ENCODE measurements at regions not wholly inside any gene's neighbourhood (a gene's known extent, or its start where the extent isn't known, plus 50 kb on each side); places are given as distances from the start of the nearest gene placed in this dataset.

- H3K4me3 Mint-ChIP-seq, result no peak overlapping the region
- no peaks in the 10 kb centered on the region for H3K36me3 Mint-ChIP-seq
- no peak overlapping the region for H3K27ac Mint-ChIP-seq
- peaks cover 13% of the 10 kb centered on the region for H3K9me3 Mint-ChIP-seq
- DNase-seq, result no peak
- H3K4me1 Mint-ChIP-seq, result no peaks in the 10 kb centered on the region
- H3K27me3 Mint-ChIP-seq, result no peaks in the 10 kb centered on the region
Observed at GRCh38 chr7:136807598-136807997, 60.9 kb upstream of the CHRM2 start.

GRCh38 chr7:136803028-136803427 lies 65.4 kb upstream of the CHRM2 start:
- no peaks in the 10 kb centered on the region for H3K4me1 Mint-ChIP-seq

GRCh38 chr7:136783934-136784333 lies 84.5 kb upstream of the CHRM2 start:
- DNase-seq, result no peak
- no peaks in the 10 kb centered on the region for H3K27me3 Mint-ChIP-seq
- no peak overlapping the region for H3K27ac Mint-ChIP-seq
- no peaks in the 10 kb centered on the region for H3K4me1 Mint-ChIP-seq
- H3K4me3 Mint-ChIP-seq, result no peak overlapping the region
- H3K36me3 Mint-ChIP-seq, result no peaks in the 10 kb centered on the region
- H3K9me3 Mint-ChIP-seq, result peaks cover 5% of the 10 kb centered on the region

More at GRCh38 chr7:136803028-136803427, 65.4 kb upstream of the CHRM2 start:
- no peak for DNase-seq
- Mint-ChIP-seq H3K36me3 (no peaks in the 10 kb centered on the region), H3K27ac (no peak overlapping the region), H3K27me3 (no peaks in the 10 kb centered on the region), H3K9me3 (peaks cover 7% of the 10 kb centered on the region), H3K4me3 (no peak overlapping the region)

GRCh38 chr7:136741941-136742340 lies 126.5 kb upstream of the CHRM2 start:
- Mint-ChIP-seq H3K4me1 (no peaks in the 10 kb centered on the region), H3K4me3 (no peak overlapping the region), H3K27ac (no peak overlapping the region), H3K36me3 (no peaks in the 10 kb centered on the region), H3K9me3 (peaks cover 11% of the 10 kb centered on the region), H3K27me3 (no peaks in the 10 kb centered on the region)
- DNase-seq, result no peak

GRCh38 chr7:136728945-136729344 lies 139.5 kb upstream of the CHRM2 start:
- H3K4me1 Mint-ChIP-seq, result no peaks in the 10 kb centered on the region
- no peaks in the 10 kb centered on the region for H3K36me3 Mint-ChIP-seq
- H3K27ac Mint-ChIP-seq, result no peak overlapping the region
- peaks cover 21% of the 10 kb centered on the region for H3K9me3 Mint-ChIP-seq
- H3K4me3 Mint-ChIP-seq, result no peak overlapping the region
- no peak for DNase-seq
- H3K27me3 Mint-ChIP-seq, result no peaks in the 10 kb centered on the region

- Mint-ChIP-seq H3K4me3 (no peak overlapping the region), H3K27me3 (no peaks in the 10 kb centered on the region), H3K27ac (no peak overlapping the region), H3K9me3 (peaks cover 9% of the 10 kb centered on the region), H3K36me3 (no peaks in the 10 kb centered on the region), H3K4me1 (no peaks in the 10 kb centered on the region)
- no peak for DNase-seq
Observed at GRCh38 chr7:136726460-136726859, 142.0 kb upstream of the CHRM2 start.

GRCh38 chr7:136717910-136718557 lies 150.4 kb upstream of the CHRM2 start:
- H3K4me1 Mint-ChIP-seq, result no peaks in the 10 kb centered on the region
- no peak overlapping the region for H3K4me3 Mint-ChIP-seq
- no peaks in the 10 kb centered on the region for H3K27me3 Mint-ChIP-seq
- H3K9me3 Mint-ChIP-seq, result no peaks in the 10 kb centered on the region
- no peak for DNase-seq
- no peak overlapping the region for H3K27ac Mint-ChIP-seq
- no peaks in the 10 kb centered on the region for H3K36me3 Mint-ChIP-seq

GRCh38 chr7:136714062-136714461 lies 154.4 kb upstream of the CHRM2 start:
- Mint-ChIP-seq H3K9me3 (no peaks in the 10 kb centered on the region), H3K27ac (no peak overlapping the region), H3K4me3 (no peak overlapping the region), H3K36me3 (no peaks in the 10 kb centered on the region), H3K27me3 (no peaks in the 10 kb centered on the region), H3K4me1 (no peaks in the 10 kb centered on the region)
- no peak for DNase-seq

GRCh38 chr7:136710751-136711150 lies 157.7 kb upstream of the CHRM2 start:
- H3K9me3 Mint-ChIP-seq, result no peaks in the 10 kb centered on the region
- H3K4me1 Mint-ChIP-seq, result no peaks in the 10 kb centered on the region

GRCh38 chr7:136709876-136710275 lies 158.6 kb upstream of the CHRM2 start:
- no peaks in the 10 kb centered on the region for H3K4me1 Mint-ChIP-seq
- H3K9me3 Mint-ChIP-seq, result no peaks in the 10 kb centered on the region
- H3K36me3 Mint-ChIP-seq, result no peaks in the 10 kb centered on the region
- no peak overlapping the region for H3K4me3 Mint-ChIP-seq
- no peak for DNase-seq
- no peaks in the 10 kb centered on the region for H3K27me3 Mint-ChIP-seq
- no peak overlapping the region for H3K27ac Mint-ChIP-seq

More at GRCh38 chr7:136710751-136711150, 157.7 kb upstream of the CHRM2 start:
- Mint-ChIP-seq H3K27me3 (no peaks in the 10 kb centered on the region), H3K4me3 (no peak overlapping the region), H3K27ac (no peak overlapping the region), H3K36me3 (no peaks in the 10 kb centered on the region)
- DNase-seq, result no peak

- Mint-ChIP-seq H3K4me3 (no peak overlapping the region), H3K36me3 (no peaks in the 10 kb centered on the region), H3K4me1 (no peaks in the 10 kb centered on the region), H3K27ac (no peak overlapping the region), H3K27me3 (no peaks in the 10 kb centered on the region), H3K9me3 (peaks cover 2% of the 10 kb centered on the region)
- DNase-seq, result no peak
Observed at GRCh38 chr7:136702913-136703312, 165.5 kb upstream of the CHRM2 start.

GRCh38 chr7:136698977-136699376 lies 169.5 kb upstream of the CHRM2 start:
- Mint-ChIP-seq H3K27ac (no peak overlapping the region), H3K9me3 (peaks cover 2% of the 10 kb centered on the region), H3K27me3 (no peaks in the 10 kb centered on the region), H3K4me1 (no peaks in the 10 kb centered on the region), H3K4me3 (no peak overlapping the region), H3K36me3 (no peaks in the 10 kb centered on the region)
- no peak for DNase-seq

- H3K27me3 Mint-ChIP-seq, result no peaks in the 10 kb centered on the region
- no peaks in the 10 kb centered on the region for H3K4me1 Mint-ChIP-seq
- H3K27ac Mint-ChIP-seq, result no peak overlapping the region
- H3K4me3 Mint-ChIP-seq, result no peak overlapping the region
- H3K9me3 Mint-ChIP-seq, result peaks cover 2% of the 10 kb centered on the region
- H3K36me3 Mint-ChIP-seq, result no peaks in the 10 kb centered on the region
- DNase-seq, result no peak
Observed at GRCh38 chr7:136698231-136698630, 170.2 kb upstream of the CHRM2 start.

GRCh38 chr7:136697271-136697670 lies 171.2 kb upstream of the CHRM2 start:
- no peak overlapping the region for H3K4me3 Mint-ChIP-seq
- H3K36me3 Mint-ChIP-seq, result no peaks in the 10 kb centered on the region
- H3K9me3 Mint-ChIP-seq, result peaks cover 2% of the 10 kb centered on the region
- no peaks in the 10 kb centered on the region for H3K27me3 Mint-ChIP-seq
- no peak for DNase-seq
- no peak overlapping the region for H3K27ac Mint-ChIP-seq
- H3K4me1 Mint-ChIP-seq, result no peaks in the 10 kb centered on the region

GRCh38 chr7:136693166-136694119 lies 175.0 kb upstream of the CHRM2 start:
- no peak for DNase-seq
- Mint-ChIP-seq H3K36me3 (no peaks in the 10 kb centered on the region), H3K27ac (no peak overlapping the region), H3K4me1 (no peaks in the 10 kb centered on the region), H3K9me3 (no peaks in the 10 kb centered on the region), H3K27me3 (no peaks in the 10 kb centered on the region), H3K4me3 (no peak overlapping the region)

GRCh38 chr7:136692221-136692620 lies 176.2 kb upstream of the CHRM2 start:
- Mint-ChIP-seq H3K4me1 (no peaks in the 10 kb centered on the region), H3K9me3 (no peaks in the 10 kb centered on the region), H3K27ac (no peak overlapping the region), H3K36me3 (no peaks in the 10 kb centered on the region), H3K4me3 (no peak overlapping the region), H3K27me3 (no peaks in the 10 kb centered on the region)
- no peak for DNase-seq

Data from activated naive CD8-positive, alpha-beta T cell treated with anti-CD3 and anti-CD28 coated beads for 36 hours (primary cell).